ENCODE measurements at regions not wholly inside any gene's neighbourhood (a gene's known extent, or its start where the extent isn't known, plus 50 kb on each side); places are given as distances from the start of the nearest gene placed in this dataset.
"Not testable (repeated sequence)": the region's sequence is repeated elsewhere in the genome, so short reads cannot be mapped to it uniquely, and the experiment has no call there.

DNA sequence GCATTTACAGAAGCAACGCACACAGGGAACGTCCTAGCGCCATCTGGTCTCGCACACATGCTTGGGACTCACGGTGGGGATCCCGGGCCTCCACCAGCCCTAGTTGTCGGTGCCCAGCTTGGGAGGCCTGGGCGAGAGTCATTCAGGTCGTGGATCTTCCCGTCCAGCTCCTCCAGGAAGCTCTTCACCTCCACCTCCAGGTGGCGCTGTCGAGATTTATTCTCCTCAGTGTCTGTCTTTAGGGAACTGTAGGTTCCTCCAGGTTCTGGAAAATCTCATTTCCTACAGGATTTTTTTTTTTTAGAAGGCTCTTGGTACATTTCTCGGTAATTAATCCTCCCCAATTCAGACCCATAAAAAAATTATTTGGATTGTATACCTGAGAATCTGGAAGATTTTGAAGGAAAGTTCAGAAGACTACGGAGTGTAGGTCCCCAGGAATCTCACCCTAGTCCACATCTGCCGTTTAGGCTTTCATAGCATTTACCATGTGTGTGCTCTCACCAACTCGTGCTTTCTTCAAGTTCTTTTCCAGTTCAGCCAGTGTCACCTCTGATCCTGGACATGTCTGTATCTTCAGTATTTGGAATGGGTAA is 910.0 kb downstream of the TMEM121 start:
- 47% methylated on average over 16 of the region's 16 CpGs for WGBS, 2 donors

DNA sequence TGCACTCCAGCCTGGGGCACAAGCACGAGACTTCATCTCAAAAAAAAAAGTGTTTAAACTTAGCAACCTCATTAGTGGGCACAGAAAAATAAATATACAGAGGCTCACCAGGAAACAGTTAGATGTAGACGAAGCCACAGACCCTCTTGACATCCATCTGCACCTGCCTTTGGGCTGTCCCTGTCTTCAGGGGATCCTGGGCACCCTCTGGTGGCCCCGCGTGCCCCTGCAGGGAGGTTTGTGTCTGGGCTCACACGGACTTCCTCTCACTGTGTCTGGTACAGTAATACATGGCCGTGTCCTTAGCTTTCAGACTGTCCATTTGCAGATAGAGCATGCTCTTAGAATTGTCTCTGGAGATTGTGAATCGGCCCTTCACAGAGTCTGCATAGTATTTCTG is 916.5 kb downstream of the TMEM121 start:
- H3K4me3 ChIP-seq (ENCODE audit: low read length in 2 of 2): no peak overlapping the region
- H3K27me3 ChIP-seq (ENCODE audit: control insufficient read depth in 1 of 2, insufficient read depth in 2 of 2, low read length in 1 of 2): no peaks in the 10 kb centered on the region
- H3K36me3 ChIP-seq (ENCODE audit: control insufficient read depth in 1 of 2, insufficient read depth in 2 of 2, low read length in 1 of 2): no peaks in the 10 kb centered on the region
- DNase-seq (no peak), ATAC-seq (ENCODE audit: low FRiP score) (no peak)
- no peak overlapping the region for H3K27ac ChIP-seq (ENCODE audit: low read depth in 1 of 2, low read length in 2 of 2)
- H3K4me1 ChIP-seq (ENCODE audit: control insufficient read depth in 1 of 2, insufficient read depth in 2 of 2, low read length in 2 of 2): no peaks in the 10 kb centered on the region
- intact Hi-C loops (cut with DNase I): no loop called here
- WGBS, 2 donors: 37% methylated on average over 7 of the region's 7 CpGs
- H3K9me3 ChIP-seq (ENCODE audit: control insufficient read depth, low read length): peaks cover 2% of the 10 kb centered on the region

More for the DNA sequence above, 910.0 kb downstream of the TMEM121 start:
- no peak overlapping the region for H3K27ac ChIP-seq (ENCODE audit: low read depth in 1 of 2, low read length in 2 of 2)
- peaks cover 5% of the 10 kb centered on the region for H3K9me3 ChIP-seq (ENCODE audit: control insufficient read depth, low read length)
- H3K4me1 ChIP-seq (ENCODE audit: control insufficient read depth in 1 of 2, insufficient read depth in 2 of 2, low read length in 2 of 2): no peaks in the 10 kb centered on the region
- H3K4me3 ChIP-seq (ENCODE audit: low read length in 2 of 2): no peak overlapping the region
- no peaks in the 10 kb centered on the region for H3K36me3 ChIP-seq (ENCODE audit: control insufficient read depth in 1 of 2, insufficient read depth in 2 of 2, low read length in 1 of 2)
- H3K27me3 ChIP-seq (ENCODE audit: control insufficient read depth in 1 of 2, insufficient read depth in 2 of 2, low read length in 1 of 2): no peaks in the 10 kb centered on the region
- ATAC-seq (ENCODE audit: low FRiP score) (no peak), DNase-seq (peak in 1 of 2 donors; percentile 69)
- intact Hi-C loops (cut with DNase I): no loop called here

DNA sequence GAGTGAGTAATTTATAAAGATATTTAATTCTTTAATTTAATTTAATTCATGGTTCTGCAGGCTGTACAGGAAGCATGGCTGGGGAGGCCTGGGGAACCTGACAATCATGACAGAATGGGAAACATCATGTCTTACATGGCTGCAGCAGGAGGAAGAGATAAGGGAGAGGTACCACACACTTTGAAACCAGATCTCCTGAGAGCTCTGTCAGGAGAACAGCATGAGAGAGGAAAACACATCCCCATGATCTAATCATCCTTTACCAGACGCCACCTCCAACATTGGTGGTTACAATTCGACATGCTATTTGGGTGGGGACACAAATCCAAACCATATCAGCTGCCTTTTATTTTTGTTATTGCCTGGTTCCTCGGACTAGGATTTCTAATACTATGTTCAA is 928.6 kb downstream of the TMEM121 start:
- intact Hi-C loops (cut with DNase I): no loop called here
- Histone ChIP-seq H3K36me3 (ENCODE audit: control insufficient read depth in 1 of 2, insufficient read depth in 2 of 2, low read length in 1 of 2) (no peaks in the 10 kb centered on the region), H3K27me3 (ENCODE audit: control insufficient read depth in 1 of 2, insufficient read depth in 2 of 2, low read length in 1 of 2) (no peaks in the 10 kb centered on the region), H3K27ac (ENCODE audit: low read depth in 1 of 2, low read length in 2 of 2) (no peak overlapping the region), H3K9me3 (ENCODE audit: control insufficient read depth, low read length) (no peaks in the 10 kb centered on the region), H3K4me3 (ENCODE audit: low read length in 2 of 2) (no peak overlapping the region), H3K4me1 (ENCODE audit: control insufficient read depth in 1 of 2, insufficient read depth in 2 of 2, low read length in 2 of 2) (no peaks in the 10 kb centered on the region)
- DNase-seq (no peak), ATAC-seq (ENCODE audit: low FRiP score) (no peak)
- WGBS, 2 donors: 43 to 45% methylated on average over 3 of the region's 3 CpGs

DNA sequence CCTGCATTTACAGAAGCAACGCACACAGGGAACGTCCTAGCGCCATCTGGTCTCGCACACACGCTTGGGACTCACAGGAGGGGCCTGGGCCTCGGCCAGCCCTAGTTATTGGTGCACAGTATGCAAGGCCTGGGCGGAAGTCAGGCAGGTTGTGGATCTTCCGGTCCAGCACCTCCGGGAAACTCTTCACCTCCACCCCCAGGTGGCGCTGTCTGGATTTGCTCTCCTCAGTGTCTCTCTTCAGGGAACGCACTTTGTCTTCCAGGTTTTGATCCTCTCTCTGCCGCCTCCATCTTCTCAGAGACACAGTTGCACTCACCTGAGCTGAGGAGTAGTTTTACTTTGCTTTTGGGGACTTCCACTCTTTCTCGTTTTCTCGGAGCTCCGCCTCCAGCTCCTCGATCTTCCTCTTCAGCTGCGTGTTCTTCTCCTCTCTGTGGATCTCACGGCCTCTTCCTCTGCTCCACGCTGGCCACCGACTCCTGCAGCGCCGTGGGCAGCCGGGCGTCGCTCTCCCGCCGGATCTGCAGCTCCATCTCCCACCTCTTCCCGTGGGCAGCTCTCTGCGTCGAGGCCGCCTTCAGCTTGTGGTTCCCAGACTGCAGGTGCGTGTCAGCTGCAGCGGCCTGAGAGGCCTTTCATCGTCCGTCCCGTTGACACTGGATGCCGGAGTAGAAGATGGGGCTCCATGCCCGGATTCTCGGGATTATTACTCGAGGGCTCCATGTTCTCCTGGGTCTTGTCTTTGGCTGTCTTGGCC is 933.8 kb downstream of the TMEM121 start:
- Histone ChIP-seq H3K27me3 (ENCODE audit: control insufficient read depth in 1 of 2, insufficient read depth in 2 of 2, low read length in 1 of 2) (no peaks in the 10 kb centered on the region), H3K4me3 (ENCODE audit: low read length in 2 of 2) (no peak overlapping the region), H3K36me3 (ENCODE audit: control insufficient read depth in 1 of 2, insufficient read depth in 2 of 2, low read length in 1 of 2) (no peaks in the 10 kb centered on the region), H3K4me1 (ENCODE audit: control insufficient read depth in 1 of 2, insufficient read depth in 2 of 2, low read length in 2 of 2) (no peaks in the 10 kb centered on the region), H3K27ac (ENCODE audit: low read depth in 1 of 2, low read length in 2 of 2) (no peak overlapping the region), H3K9me3 (ENCODE audit: control insufficient read depth, low read length) (no peaks in the 10 kb centered on the region)
- 84% methylated on average over 40 of the region's 40 CpGs for WGBS, 2 donors
- ATAC-seq (ENCODE audit: low FRiP score): no peak
- no peak for DNase-seq
- intact Hi-C loops (cut with DNase I): no loop called here

DNA sequence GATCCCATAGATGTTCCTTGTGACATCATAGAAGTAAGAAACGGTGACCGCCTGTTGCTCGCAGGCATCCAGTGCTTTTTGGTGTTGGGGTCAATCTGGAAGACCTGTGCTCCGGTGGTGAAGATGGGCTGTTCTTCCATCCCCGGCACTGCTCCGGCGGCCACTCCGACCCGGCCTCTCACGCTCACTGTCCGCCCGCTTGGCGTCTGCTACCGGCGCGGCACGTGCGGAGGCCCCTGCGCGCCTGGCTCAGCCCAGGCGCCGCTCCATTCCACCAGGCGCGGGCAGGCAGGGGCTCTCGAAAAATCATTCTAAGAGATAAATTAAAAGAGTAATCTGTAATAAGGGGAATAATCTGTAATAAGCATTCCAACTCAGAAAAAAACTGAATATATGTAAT is 934.5 kb downstream of the TMEM121 start:
- DNase-seq: no peak
- H3K27ac ChIP-seq (ENCODE audit: low read depth in 1 of 2, low read length in 2 of 2): no peak overlapping the region
- 95% methylated on average over 25 of the region's 25 CpGs for WGBS, 2 donors
- no peak for ATAC-seq (ENCODE audit: low FRiP score)
- no peaks in the 10 kb centered on the region for H3K36me3 ChIP-seq (ENCODE audit: control insufficient read depth in 1 of 2, insufficient read depth in 2 of 2, low read length in 1 of 2)
- no peak overlapping the region for H3K4me3 ChIP-seq (ENCODE audit: low read length in 2 of 2)
- no peaks in the 10 kb centered on the region for H3K4me1 ChIP-seq (ENCODE audit: control insufficient read depth in 1 of 2, insufficient read depth in 2 of 2, low read length in 2 of 2)
- intact Hi-C loops (cut with DNase I): no loop called here
- no peaks in the 10 kb centered on the region for H3K9me3 ChIP-seq (ENCODE audit: control insufficient read depth, low read length)
- H3K27me3 ChIP-seq (ENCODE audit: control insufficient read depth in 1 of 2, insufficient read depth in 2 of 2, low read length in 1 of 2): no peaks in the 10 kb centered on the region

DNA sequence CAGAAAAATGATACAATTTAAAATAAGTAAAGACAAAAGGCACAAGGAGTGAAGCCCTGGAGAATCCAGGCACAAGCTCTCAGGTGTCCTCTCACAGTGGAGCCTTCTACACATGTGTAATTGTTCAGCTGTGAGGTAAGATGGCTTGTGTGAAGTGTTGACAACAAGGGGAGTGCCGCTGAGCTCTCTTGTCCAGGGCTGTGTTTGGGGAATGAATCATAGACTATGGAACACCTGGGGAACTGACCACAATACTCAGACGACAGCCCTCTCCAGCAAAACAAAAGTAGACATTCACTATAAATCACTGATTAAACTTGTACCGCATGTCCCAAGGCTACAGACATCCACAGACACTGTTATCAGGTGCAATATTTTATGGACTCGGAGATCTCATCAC is 940.1 kb downstream of the TMEM121 start:
- H3K4me1 ChIP-seq (ENCODE audit: control insufficient read depth in 1 of 2, insufficient read depth in 2 of 2, low read length in 2 of 2); intact Hi-C loops (cut with DNase I); H3K4me3 ChIP-seq (ENCODE audit: low read length in 2 of 2); H3K9me3 ChIP-seq (ENCODE audit: control insufficient read depth, low read length); H3K27me3 ChIP-seq (ENCODE audit: control insufficient read depth in 1 of 2, insufficient read depth in 2 of 2, low read length in 1 of 2); H3K36me3 ChIP-seq (ENCODE audit: control insufficient read depth in 1 of 2, insufficient read depth in 2 of 2, low read length in 1 of 2); DNase-seq; H3K27ac ChIP-seq (ENCODE audit: low read depth in 1 of 2, low read length in 2 of 2); ATAC-seq (ENCODE audit: low FRiP score): not testable (repeated sequence)
- 54 to 64% methylated on average over 4 of the region's 4 CpGs for WGBS, 2 donors

DNA sequence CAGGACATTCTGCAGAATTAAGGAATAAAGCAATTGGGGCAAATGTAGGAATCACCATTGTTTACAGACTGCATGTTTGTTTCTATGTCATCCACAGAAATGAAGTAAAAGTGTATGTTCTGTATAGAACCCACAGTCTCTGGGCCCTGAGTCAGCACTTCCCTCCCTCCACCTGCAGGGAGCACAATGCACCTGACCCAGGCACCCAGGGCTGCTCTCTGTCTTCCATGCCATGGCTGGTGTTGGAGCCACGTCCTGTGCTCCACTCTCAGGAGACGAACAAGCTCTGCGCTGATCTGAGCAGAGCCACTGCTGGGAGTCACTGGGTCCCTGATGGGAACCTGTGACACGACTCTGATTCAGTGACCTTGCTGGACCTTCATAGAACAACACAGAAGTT is 942.5 kb downstream of the TMEM121 start:
- H3K9me3 ChIP-seq (ENCODE audit: control insufficient read depth, low read length); intact Hi-C loops (cut with DNase I): not testable (repeated sequence)

DNA sequence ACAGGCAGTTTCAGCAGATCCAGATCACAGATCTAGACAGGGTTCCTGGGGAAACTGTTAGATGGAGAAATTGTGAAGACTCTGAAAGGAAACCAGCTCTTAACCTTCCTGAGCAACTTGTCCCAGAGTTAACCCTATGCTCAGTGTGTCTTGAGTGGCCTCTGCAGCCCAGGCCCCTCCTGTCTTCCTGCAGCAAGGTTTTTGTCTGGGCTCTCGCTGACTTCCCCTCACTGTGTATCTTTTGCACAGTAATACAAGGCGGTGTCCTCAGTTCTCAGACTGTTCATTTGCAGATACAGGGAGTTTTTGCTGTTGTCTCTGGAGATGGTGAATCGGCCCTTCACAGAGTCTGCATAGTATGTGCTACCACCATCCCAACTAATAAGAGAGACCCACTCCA is 943.6 kb downstream of the TMEM121 start:
- H3K36me3 ChIP-seq (ENCODE audit: control insufficient read depth in 1 of 2, insufficient read depth in 2 of 2, low read length in 1 of 2); H3K27ac ChIP-seq (ENCODE audit: low read depth in 1 of 2, low read length in 2 of 2); H3K4me1 ChIP-seq (ENCODE audit: control insufficient read depth in 1 of 2, insufficient read depth in 2 of 2, low read length in 2 of 2); H3K4me3 ChIP-seq (ENCODE audit: low read length in 2 of 2); H3K27me3 ChIP-seq (ENCODE audit: control insufficient read depth in 1 of 2, insufficient read depth in 2 of 2, low read length in 1 of 2); ATAC-seq (ENCODE audit: low FRiP score); H3K9me3 ChIP-seq (ENCODE audit: control insufficient read depth, low read length); intact Hi-C loops (cut with DNase I); DNase-seq: not testable (repeated sequence)
- WGBS, 2 donors: 56 to 64% methylated on average over 3 of the region's 3 CpGs

More for the DNA sequence above, 942.5 kb downstream of the TMEM121 start:
- H3K36me3 ChIP-seq (ENCODE audit: control insufficient read depth in 1 of 2, insufficient read depth in 2 of 2, low read length in 1 of 2); H3K27ac ChIP-seq (ENCODE audit: low read depth in 1 of 2, low read length in 2 of 2); ATAC-seq (ENCODE audit: low FRiP score); H3K4me1 ChIP-seq (ENCODE audit: control insufficient read depth in 1 of 2, insufficient read depth in 2 of 2, low read length in 2 of 2); DNase-seq; H3K27me3 ChIP-seq (ENCODE audit: control insufficient read depth in 1 of 2, insufficient read depth in 2 of 2, low read length in 1 of 2); H3K4me3 ChIP-seq (ENCODE audit: low read length in 2 of 2): not testable (repeated sequence)
- 52 to 57% methylated on average over 4 of the region's 4 CpGs for WGBS, 2 donors
